NCI-H748 (cell line): ENCODE measurements at regions not wholly inside any gene's neighbourhood (a gene's known extent, or its start where the extent isn't known, plus 50 kb on each side); places are given as distances from the start of the nearest gene placed in this dataset.
A peak's percentile ranks its signal among the peaks of the same experiment; 100 is the strongest.

ENCODE experiments used
- DNase-seq: peaks from one replicate; lab custom pipeline; 2025; ENCODE audit not compliant: unreplicated experiment; lab: John Stamatoyannopoulos, UW

DNA sequence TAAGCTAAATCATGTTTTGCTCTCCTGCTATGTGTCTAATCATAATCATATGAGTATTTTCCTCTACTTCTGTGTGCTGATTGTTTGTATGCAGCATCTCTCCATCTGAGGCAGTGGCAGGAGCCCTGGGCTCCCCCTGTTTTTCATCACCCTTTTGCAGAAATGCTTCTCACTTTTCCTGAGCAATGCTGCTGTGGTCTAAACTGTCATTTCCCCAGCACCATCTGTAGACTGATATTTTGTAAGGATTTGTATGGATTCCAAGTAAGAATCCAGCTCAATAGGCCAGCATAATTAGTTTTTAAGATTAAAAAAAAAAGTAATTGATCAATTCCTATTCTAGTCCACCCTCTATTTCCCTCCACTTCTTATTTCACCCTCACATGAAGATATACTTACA is 257.0 kb upstream of the CPHXL start:
- DNase-seq: no peak

- DNase-seq: no peak
These were observed 257.6 kb upstream of the CPHXL start for GRCh38 chr16:75983741-75984381.

- DNase-seq: no peak
These were observed 261.0 kb upstream of the CPHXL start for GRCh38 chr16:75987323-75987722.

GRCh38 chr16:75996491-75996890 is 270.2 kb upstream of the CPHXL start:
- DNase-seq: no peak

DNA sequence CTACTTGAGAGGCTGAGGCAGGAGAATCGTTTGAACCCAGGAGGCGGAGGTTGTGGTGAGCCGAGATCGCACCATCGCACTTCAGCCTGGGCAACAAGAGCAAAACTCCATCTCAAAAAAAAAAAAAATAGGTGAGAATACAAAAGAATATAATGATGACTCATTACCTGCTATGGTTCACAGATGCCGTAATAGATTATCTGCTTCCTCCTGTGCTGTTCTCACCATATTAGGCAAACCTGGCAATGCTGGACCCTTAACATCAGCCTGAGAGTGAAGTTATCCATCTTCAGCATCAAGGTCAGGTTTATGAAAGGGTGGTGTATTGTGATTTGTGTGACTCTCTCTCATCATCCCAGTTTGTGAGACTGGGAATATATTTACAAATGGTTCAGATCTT is 271.3 kb upstream of the CPHXL start:
- no peak for DNase-seq

GRCh38 chr16:76007645-76008044 is 269.6 kb upstream of the CNTNAP4 start:
- DNase-seq: no peak

DNA sequence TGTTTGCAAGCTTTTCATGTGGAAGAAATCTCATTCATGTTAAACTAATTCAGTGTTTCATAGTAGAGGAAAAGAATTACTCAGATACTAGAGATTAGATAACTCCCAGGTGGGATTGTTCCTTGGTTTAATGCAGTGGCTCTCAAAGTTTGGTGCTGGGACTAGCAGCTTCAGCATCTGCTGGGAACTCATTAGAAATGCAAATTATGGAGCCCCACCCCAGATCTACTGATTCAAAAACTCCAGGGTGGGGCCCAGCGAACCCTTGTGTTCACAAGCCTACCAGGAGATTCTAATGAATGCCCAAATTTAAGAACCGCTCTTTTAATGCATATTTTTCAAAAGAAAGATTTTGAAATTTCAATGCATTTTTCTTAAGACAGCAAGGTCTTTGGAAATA is 253.4 kb upstream of the CNTNAP4 start:
- DNase-seq: no peak

DNA sequence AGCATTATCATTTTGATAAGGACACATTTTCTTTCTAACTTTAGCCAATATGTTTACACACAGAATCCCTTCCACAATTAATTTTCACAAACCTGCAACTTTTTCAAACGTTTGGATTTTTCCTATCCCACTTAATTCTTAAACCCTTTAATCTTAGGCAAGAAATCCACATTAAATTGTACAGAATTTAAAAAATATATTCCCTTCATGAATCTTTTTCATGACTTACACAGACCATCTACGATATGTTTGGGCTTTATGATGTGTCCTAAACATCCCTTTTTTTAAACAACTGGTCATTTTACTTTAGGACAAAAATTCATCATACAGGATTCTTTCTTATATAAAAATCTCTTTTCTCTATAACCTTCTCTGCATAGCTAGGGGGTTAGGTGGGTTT is 241.5 kb upstream of the CNTNAP4 start:
- peak; percentile 14 for DNase-seq

GRCh38 chr16:76038097-76038496 is 239.1 kb upstream of the CNTNAP4 start:
- no peak for DNase-seq

- DNase-seq: no peak
These were observed 224.5 kb upstream of the CNTNAP4 start for GRCh38 chr16:76052725-76053124.

GRCh38 chr16:76059186-76059585 is 218.0 kb upstream of the CNTNAP4 start:
- DNase-seq: no peak

DNA sequence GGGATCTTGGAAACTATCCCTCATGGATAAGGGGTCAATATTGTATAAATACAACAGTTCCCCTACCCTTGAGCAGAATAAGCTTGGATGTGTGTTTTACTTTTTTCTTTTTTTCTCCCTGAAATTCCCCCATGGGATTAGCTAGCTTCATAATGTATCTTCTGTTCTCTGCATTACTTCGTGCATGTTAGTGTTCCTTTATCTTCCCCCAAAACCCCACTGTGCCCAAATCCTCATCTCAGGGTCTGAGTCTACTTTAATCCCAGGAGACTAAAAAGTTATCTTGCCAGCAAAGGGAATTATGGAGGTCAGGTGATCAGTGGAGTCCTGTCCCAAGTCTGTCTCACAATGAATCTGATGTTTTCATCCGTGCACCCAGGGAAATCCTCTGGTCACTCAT is 217.5 kb upstream of the CNTNAP4 start:
- DNase-seq: no peak

DNA sequence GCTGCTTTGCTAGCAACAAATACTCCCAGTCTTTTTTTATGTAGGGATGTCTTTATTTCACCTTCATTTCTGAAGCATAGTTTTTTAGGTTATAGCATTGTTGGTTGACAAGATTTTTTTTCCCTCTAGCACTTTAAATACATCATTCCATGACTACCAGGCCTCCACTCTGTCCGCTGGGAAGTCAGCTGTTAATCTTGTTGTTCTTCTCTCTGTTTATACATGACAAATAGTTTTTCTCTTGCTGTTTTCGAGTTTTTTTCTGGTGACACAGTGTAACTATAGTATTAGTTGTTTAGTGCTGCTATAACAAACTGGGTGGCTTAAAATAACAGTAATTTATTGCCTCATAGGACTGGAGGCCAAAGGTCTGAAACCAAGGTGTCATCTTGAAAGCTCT is 205.5 kb upstream of the CNTNAP4 start:
- no peak for DNase-seq

DNA sequence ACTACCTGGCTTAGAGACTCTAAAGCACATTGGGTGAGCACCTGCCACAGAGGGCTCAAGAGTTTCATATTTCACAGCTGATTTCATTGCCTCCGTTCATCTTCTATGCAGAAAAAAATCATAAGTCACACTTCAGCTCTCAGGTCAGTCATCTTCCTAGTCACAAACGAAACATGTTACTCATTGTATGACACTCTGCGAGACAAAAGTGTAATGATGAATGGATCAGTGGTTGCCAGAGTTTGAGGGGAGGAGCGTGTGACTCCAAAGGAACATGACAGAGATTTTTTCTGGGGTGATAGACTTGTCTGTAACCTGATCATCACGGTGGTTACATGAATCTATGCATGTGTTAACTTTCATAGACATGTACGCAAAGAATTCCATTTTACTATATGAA is 195.2 kb upstream of the CNTNAP4 start:
- peak; percentile 72 for DNase-seq

DNA sequence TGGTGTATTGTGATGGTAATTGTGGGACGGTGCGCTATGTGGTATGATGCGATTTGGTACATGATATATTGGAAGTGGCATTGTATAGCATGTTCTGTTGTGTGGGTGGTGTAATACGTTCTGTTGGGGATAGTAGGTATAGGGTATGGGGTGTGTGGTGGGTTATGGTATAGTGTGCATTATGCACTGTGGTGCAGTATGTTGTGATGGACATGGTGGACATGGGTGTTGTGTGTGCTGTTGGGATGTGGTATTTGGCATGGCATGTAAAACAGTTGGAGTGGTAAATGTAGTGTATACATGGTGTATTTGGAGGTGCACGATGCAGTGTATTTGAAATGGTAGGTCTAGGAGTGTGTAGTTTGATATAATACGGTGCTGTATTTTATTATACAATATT is 170.6 kb upstream of the CNTNAP4 start:
- no peak for DNase-seq

DNA sequence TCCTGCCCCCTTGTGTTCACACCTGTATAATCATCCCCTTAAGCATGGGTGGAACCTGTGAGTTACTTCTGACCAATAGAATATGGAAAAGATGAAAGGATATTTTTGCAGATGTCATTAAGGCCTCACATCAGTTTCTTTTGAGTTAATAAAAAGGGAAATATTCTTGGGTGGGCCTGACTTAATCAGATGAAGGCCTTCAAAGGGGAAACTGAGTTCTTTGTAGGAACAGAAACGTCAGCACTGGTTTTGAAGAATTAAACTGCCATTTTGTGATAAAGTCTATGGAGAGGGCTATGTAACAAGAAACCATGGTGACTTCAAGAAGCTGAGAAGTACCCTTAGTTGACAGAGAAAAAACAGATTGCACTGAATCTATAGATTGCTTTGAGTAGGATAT is 168.7 kb upstream of the CNTNAP4 start:
- no peak for DNase-seq

GRCh38 chr16:76114681-76115080 is 162.5 kb upstream of the CNTNAP4 start:
- DNase-seq: no peak

- no peak for DNase-seq
These were observed 158.9 kb upstream of the CNTNAP4 start for GRCh38 chr16:76118344-76118743.

DNA sequence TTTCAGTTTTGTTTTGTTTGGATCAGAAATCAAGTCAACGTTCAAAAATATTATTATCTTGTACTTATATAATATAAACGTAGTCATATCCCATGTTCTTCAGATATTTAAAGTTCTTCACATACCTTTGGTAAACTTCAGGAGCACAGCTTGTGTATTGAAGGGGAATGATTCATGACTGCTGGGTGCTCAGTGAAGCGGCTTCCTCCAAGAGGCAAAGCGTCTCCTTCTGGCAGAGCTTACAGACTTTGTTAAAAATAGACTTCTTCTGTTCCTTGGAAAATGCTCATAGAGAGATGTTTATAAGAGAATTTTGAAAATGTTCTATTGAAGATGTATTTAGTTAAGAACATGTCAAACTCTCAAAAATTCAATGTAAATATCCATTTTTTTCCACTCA is 155.6 kb upstream of the CNTNAP4 start:
- no peak for DNase-seq

DNA sequence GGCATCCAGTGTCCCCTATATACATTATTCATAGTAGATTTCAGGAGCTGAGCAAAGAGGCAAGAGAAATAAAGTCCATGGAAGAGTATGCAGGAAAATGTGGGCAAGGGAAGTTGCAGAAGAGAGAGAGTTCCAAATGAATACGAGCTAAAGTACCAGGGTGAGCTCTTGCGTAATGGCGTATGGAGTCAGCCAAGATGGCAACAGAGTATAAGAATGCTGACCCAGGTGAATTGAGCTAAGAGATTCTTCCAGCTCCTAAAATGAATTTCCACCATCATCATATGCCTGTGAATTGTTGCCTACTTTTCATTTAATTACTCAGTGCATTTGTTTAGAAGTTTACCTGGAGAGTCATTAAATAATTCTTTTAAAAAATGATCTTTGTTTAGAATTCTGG is 153.2 kb upstream of the CNTNAP4 start:
- no peak for DNase-seq

DNA sequence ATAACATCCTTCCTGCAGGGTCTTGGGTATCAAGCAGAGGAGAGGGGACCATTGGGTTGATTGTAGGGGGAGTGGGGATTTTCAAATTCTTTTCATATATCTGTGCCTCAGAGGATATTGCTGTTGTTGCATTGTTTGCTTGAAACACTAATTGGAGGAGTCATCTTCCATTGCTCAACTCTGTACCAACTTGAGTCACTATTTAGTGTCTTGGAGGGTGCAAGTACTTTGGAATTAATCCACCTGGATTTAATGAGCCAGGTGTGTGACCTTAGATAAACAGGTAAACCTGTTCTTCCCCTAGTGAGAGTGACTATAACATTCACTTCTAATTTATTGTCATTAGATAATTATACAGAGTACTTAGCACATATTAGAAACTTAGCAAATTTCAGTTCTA is 151.3 kb upstream of the CNTNAP4 start:
- no peak for DNase-seq

- DNase-seq: peak; percentile 3
These were observed 139.1 kb upstream of the CNTNAP4 start for GRCh38 chr16:76138056-76138455.

DNA sequence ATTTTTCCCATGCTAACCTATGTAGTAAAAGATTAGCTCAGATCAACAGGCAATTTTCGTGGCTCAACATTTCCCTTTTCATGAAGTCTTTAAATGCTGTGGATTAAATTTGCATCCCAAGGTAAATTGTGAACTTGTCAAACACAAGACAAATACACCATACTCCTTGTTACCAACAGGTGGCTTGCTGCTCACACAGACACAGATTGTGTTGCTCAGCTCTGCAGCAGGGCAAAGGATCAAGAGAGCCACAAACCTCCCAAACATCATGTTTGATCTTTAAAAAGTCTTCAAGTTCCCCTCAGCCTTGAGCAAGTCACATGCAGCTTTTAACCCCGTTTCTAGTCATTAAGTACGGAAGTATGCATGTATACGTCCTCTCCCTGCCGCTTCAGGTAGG is 119.6 kb upstream of the CNTNAP4 start:
- DNase-seq: no peak

DNA sequence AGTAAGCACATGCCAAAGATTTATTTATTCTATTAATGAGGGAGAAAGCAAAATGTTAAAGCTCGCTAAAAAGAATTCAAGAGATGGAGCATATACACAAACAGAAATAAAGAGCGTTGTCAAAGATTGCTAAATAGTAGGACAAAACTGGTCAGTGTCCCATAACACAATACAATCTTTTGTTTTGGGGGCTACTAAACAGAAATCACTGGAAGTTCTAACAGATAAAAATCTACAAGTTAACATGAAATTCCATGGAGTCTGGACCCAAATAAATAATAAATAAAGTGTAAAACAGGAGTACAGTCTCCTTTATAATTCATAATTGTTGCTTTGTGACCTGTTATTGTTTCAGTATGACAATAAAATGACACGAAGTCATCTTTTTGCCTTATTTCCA is 115.2 kb upstream of the CNTNAP4 start:
- no peak for DNase-seq
